IMR-90 (cell line): ENCODE measurements at regions not wholly inside any gene's neighbourhood (a gene's known extent, or its start where the extent isn't known, plus 50 kb on each side); places are given as distances from the start of the nearest gene placed in this dataset.

Source experiments
- ATAC-seq: fragments of 200-7000 bp; cut with Tn5 transposase; 2 replicates; pipeline ENCODE4 v1.9.1; 2020; ENCODE audit warnings: low read depth, mild to moderate bottlenecking, moderate library complexity
- BruUV-seq: library from RNA; stranded (reverse); fragments of 400-500 nt; replicated peaks from 2 replicates; lab custom pipeline; 2021; lab: Mats Ljungman, UMichigan
- CTCF ChIA-PET: fragments of 300-600 bp; formaldehyde crosslinking; extraction: SDS; loops from one replicate; lab custom pipeline; 2021; ENCODE audit warnings: antibody characterized with exemption; lab: Yijun Ruan, JAX
- POLR2A ChIA-PET: fragments of 300-600 bp; sonication (Branson Sonifier 250); formaldehyde crosslinking; loops from one replicate; lab custom pipeline; 2022; ENCODE audit warnings: antibody characterized with exemption; ENCODE audit not compliant: unreplicated experiment; lab: Charles Lee
- DNase-seq: peaks from one replicate; pipeline ENCODE4 v3.0.0; 2013
- H2AFZ ChIP-seq: replicated peaks from 2 replicates; pipeline ENCODE3; 2013; ENCODE audit warnings: low read length, mild to moderate bottlenecking; ENCODE audit not compliant: poor library complexity
- H2AK5ac ChIP-seq: 2 replicates; pipeline ENCODE4 v1.6.1; 2013; ENCODE audit warnings: low read depth, low read length, inconsistent platforms
- H2AK9ac ChIP-seq: replicated peaks from 2 replicates; pipeline ENCODE3; 2013; ENCODE audit warnings: mild to moderate bottlenecking, low read depth, low read length, moderate library complexity; ENCODE audit not compliant: poor library complexity
- H2BK120ac ChIP-seq: 2 replicates; pipeline ENCODE4 v1.6.1; 2013; ENCODE audit warnings: low read depth, low read length, inconsistent platforms
- H2BK15ac ChIP-seq: 3 replicates; pipeline ENCODE4 v1.6.1; 2013; ENCODE audit warnings: low read depth, low read length, inconsistent platforms
- H2BK20ac ChIP-seq: 2 replicates; pipeline ENCODE4 v1.6.1; 2013; ENCODE audit warnings: low read depth, mild to moderate bottlenecking, inconsistent platforms, low read length, moderate library complexity
- H2BK5ac ChIP-seq: 2 replicates; pipeline ENCODE4 v1.6.1; 2013; ENCODE audit warnings: mild to moderate bottlenecking, low read depth, low read length, inconsistent platforms; ENCODE audit not compliant: poor library complexity, severe bottlenecking
- H3K14ac ChIP-seq: replicated peaks from 2 replicates; pipeline ENCODE4 v1.6.1; 2013; ENCODE audit warnings: low read depth, low read length, inconsistent platforms
- H3K18ac ChIP-seq: 2 replicates; pipeline ENCODE4 v1.6.1; 2013; ENCODE audit warnings: low read depth, low read length, control low read depth
- H3K23ac ChIP-seq: 2 replicates; pipeline ENCODE4 v1.6.1; 2013; ENCODE audit warnings: low read depth, low read length, inconsistent platforms
- H3K27ac ChIP-seq: 2 replicates; pipeline ENCODE4 v1.5.1; 2013; ENCODE audit warnings: mild to moderate bottlenecking, control low read depth, low read length; ENCODE audit not compliant: insufficient read depth
- H3K27me3 ChIP-seq: 2 replicates; pipeline ENCODE4 v1.6.1; 2013; ENCODE audit warnings: low read length; ENCODE audit not compliant: control insufficient read depth, insufficient read depth
- H3K36me3 ChIP-seq: 2 replicates; pipeline ENCODE4 v1.6.1; 2013; ENCODE audit warnings: low read length, mixed read lengths; ENCODE audit not compliant: control insufficient read depth, insufficient read depth
- H3K4ac ChIP-seq: 2 replicates; pipeline ENCODE4 v1.6.1; 2013; ENCODE audit warnings: low read depth, low read length, inconsistent platforms
- H3K4me1 ChIP-seq: 2 replicates; pipeline ENCODE4 v1.6.1; 2013; ENCODE audit warnings: low read length, mixed read lengths; ENCODE audit not compliant: control insufficient read depth, insufficient read depth
- H3K4me2 ChIP-seq: 2 replicates; pipeline ENCODE4 v1.6.1; 2013; ENCODE audit warnings: low read depth, mild to moderate bottlenecking, control low read depth, low read length, moderate library complexity
- H3K4me3 ChIP-seq: 2 replicates; pipeline ENCODE4 v1.5.1; 2013; ENCODE audit warnings: low read depth, mild to moderate bottlenecking, control low read depth, low read length, moderate library complexity; ENCODE audit not compliant: insufficient read depth
- H3K56ac ChIP-seq: 2 replicates; pipeline ENCODE4 v1.6.1; 2013; ENCODE audit warnings: low read length, inconsistent platforms; ENCODE audit not compliant: insufficient read depth; ENCODE audit errors: extremely low read depth
- H3K79me1 ChIP-seq, 2 experiments: 2 replicates each; pipeline ENCODE4 v1.6.1; 2013; ENCODE audit warnings: low read length in 2 of 2, inconsistent platforms in 1 of 2, low read depth in 1 of 2
- H3K9ac ChIP-seq: 2 replicates; pipeline ENCODE4 v1.6.1; 2013; ENCODE audit warnings: low read depth, low read length, control low read depth
- H3K9me1 ChIP-seq: 2 replicates; pipeline ENCODE4 v1.6.1; 2013; ENCODE audit warnings: low read length, inconsistent platforms; ENCODE audit not compliant: insufficient read depth
- H3K9me3 ChIP-seq: 2 replicates; pipeline ENCODE4 v1.6.1; 2013; ENCODE audit warnings: low read length; ENCODE audit not compliant: control insufficient read depth, insufficient read depth
- H4K20me1 ChIP-seq: 2 replicates; pipeline ENCODE4 v1.6.1; 2013; ENCODE audit warnings: low read length, inconsistent platforms; ENCODE audit not compliant: insufficient read depth
- H4K5ac ChIP-seq: 2 replicates; pipeline ENCODE4 v1.6.1; 2013; ENCODE audit warnings: mild to moderate bottlenecking, low read depth, low read length, control low read depth
- H4K8ac ChIP-seq, 2 experiments: 2 replicates each; pipeline ENCODE4 v1.6.1; 2013; ENCODE audit warnings: low read depth in 2 of 2, low read length in 2 of 2, control low read depth in 1 of 2, inconsistent platforms in 1 of 2
- H4K91ac ChIP-seq: 2 replicates; pipeline ENCODE4 v1.6.1; 2013; ENCODE audit warnings: low read depth, low read length, inconsistent platforms; ENCODE audit not compliant: insufficient read depth
- CHD1 ChIP-seq: IDR thresholded peaks from 2 replicates; pipeline ENCODE4 v1.6.1; 2012; ENCODE audit warnings: low read depth, low read length, improper control_type of control experiment
- MAFK ChIP-seq: IDR thresholded peaks from 2 replicates; pipeline ENCODE4 v1.6.1; 2012; ENCODE audit warnings: low read depth, low read length, improper control_type of control experiment
- MXI1 ChIP-seq: IDR thresholded peaks from 2 replicates; pipeline ENCODE4 v1.6.1; 2012; ENCODE audit warnings: low read depth, mild to moderate bottlenecking, low read length, moderate library complexity, borderline replicate concordance
- WGBS, 2 experiments: methylation state at CpG; one replicate each; pipeline versions ENCODE4 v1.1.5 to v1.1.7; 2013; ENCODE audit warnings: missing lambda C conversion rate in 2 of 2; ENCODE audit not compliant: insufficient read length in 1 of 2; ENCODE audit errors: extremely low coverage in 2 of 2; 5-methylcytosine and 5-hydroxymethylcytosine counted together
- dilution Hi-C: fragments of 300-500 bp; cut with HindIII; formaldehyde crosslinking; loops from one replicate; pipeline ENCODE4 v1.14.3; 2018; ENCODE audit warnings: low sequenced_read_pairs; ENCODE audit not compliant: unreplicated experiment
- in situ Hi-C: fragments of 300-500 bp; cut with MboI; formaldehyde crosslinking; loops from 3 replicates; pipeline ENCODE4 v1.14.3; 2019; ENCODE audit warnings: low sequenced_read_pairs, inconsistent platforms, mixed read lengths
- intact Hi-C: fragments of 100-400 bp; cut with micrococcal nuclease; formaldehyde crosslinking; loops from 2 replicates; pipeline ENCODE4 v1.10.0; 2022

DNA sequence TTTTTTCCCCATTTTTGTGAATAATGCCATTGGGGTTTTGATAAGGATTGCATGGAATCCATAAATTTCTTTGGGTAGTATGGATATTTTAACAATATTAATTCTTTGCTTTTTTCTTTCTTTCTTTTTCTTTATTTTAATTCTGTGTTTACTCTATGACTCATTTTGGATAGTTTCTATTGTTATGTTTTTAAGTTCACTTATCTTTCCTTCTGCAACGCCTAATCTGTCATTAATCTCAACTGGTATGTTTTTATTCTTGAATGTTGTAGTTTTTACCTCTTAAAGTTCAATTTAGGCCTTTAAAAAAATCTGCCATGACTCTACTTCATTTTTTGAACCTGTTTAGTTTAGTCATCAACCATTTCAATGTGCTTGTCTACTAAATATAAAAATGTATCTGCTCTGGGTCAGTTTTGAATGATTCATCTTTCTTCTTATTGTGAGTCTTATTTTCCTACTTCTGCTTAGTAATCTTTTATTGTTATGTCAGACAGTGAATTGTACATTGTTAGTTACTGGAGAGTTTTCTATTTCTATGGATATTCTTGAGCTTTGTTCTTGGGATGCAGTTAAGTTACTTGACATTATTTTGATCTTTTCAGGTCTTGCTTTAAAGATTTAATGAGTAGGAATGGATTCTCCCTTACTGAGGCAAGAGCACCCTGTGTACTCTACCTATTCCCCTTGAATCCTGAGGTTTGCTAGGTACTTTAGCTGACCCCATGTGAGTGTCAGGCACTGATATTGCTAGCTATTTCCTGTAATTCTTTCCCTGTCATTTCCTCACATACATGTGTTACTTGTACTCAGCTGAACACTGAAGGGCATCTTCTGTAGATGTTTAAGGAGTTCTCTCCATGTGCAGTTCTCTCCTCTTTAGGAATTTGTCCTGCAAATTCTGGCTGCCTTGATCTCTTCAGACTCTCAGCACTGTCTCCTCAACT lies 104.2 kb downstream of the TFAP2B start (continued):
- TF ChIP-seq MAFK = no peak

DNA sequence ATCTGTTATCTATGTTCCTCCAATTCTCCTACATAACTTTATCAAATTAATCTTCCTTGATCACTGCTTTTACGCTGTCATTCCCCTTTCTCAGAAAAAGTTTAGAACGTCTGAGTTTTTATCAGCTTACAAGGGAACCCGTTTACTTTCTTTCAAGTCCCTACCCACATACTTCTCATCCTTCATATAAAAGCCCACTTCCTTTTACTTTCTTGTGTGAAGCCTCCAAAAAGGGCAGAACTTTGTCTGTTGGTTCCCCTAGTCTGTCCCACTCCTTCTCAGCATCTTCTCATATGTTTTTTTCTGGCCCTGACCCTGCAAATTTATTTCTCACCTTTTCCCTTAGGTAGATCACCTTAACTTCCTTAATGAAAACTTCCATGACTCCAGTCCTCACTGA lies 106.1 kb downstream of the TFAP2B start:
- Histone ChIP-seq H3K27ac (no peak overlapping the region), H3K18ac (no peak overlapping the region), H3K9ac (no peak overlapping the region), H4K20me1 (no peaks in the 10 kb centered on the region), H2BK20ac (no peak overlapping the region), H3K4ac (no peak overlapping the region), H4K8ac (no peak overlapping the region), H2AK5ac (no peak overlapping the region), H3K9me1 (no peaks in the 10 kb centered on the region), H3K23ac (no peak overlapping the region), H2BK5ac (no peak overlapping the region), H3K4me1 (no peaks in the 10 kb centered on the region), H3K4me3 (no peak overlapping the region), H3K79me1 (no peaks in the 10 kb centered on the region), H3K9me3 (peaks cover 4% of the 10 kb centered on the region), H3K36me3 (no peaks in the 10 kb centered on the region), H2AFZ (no peak overlapping the region), H4K91ac (no peak overlapping the region), H3K27me3 (no peaks in the 10 kb centered on the region), H3K14ac (no peak overlapping the region), H2BK120ac (no peak overlapping the region), H3K4me2 (no peak overlapping the region), H3K56ac (no peak overlapping the region), H2BK15ac (no peak overlapping the region), H2AK9ac (no peak overlapping the region), H4K5ac (no peak overlapping the region)
- DNase-seq (no peak), ATAC-seq (no peak)
- ChIA-PET CTCF (no interaction called here), POLR2A (no interaction called here)
- TF ChIP-seq MAFK (no peak), MXI1 (no peak), CHD1 (no peak)
- WGBS, 2 experiments = 29% methylated on average over 3 of the region's 3 CpGs; no CpG with 5 or more reads in 1 of the 2 experiments
- dilution Hi-C loops (no loop called here), intact Hi-C loops (no loop called here), in situ Hi-C loops (no loop called here)
- BruUV-seq = no TSS peak
